Trophoblast cell (in vitro differentiated cells and primary cell): ENCODE measurements at regions not wholly inside any gene's neighbourhood (a gene's known extent, or its start where the extent isn't known, plus 50 kb on each side); places are given as distances from the start of the nearest gene placed in this dataset.

Source experiments
- DNase-seq, 2 donors: peaks; one replicate each; pipeline ENCODE4 v3.0.0-alpha.2; 2016
- H2AFZ ChIP-seq: 2 replicates; pipeline ENCODE4 v1.6.1; 2013; ENCODE audit warnings: low read length, moderate library complexity, mild to moderate bottlenecking; ENCODE audit not compliant: insufficient read depth, poor library complexity
- H2AK5ac ChIP-seq: 2 replicates; pipeline ENCODE4 v1.6.1; 2013; ENCODE audit warnings: mild to moderate bottlenecking, low read length
- H2BK120ac ChIP-seq: 2 replicates; pipeline ENCODE4 v1.6.1; 2013; ENCODE audit warnings: low read length, mild to moderate bottlenecking, moderate library complexity; ENCODE audit not compliant: insufficient read depth, poor library complexity
- H2BK12ac ChIP-seq: 2 replicates; pipeline ENCODE4 v1.6.1; 2013; ENCODE audit warnings: mild to moderate bottlenecking, low read length, moderate library complexity
- H2BK5ac ChIP-seq: 2 replicates; pipeline ENCODE4 v1.6.1; 2013; ENCODE audit warnings: low read length, low read depth, moderate library complexity, mild to moderate bottlenecking; ENCODE audit not compliant: poor library complexity
- H3K14ac ChIP-seq: 2 replicates; pipeline ENCODE4 v1.6.1; 2013; ENCODE audit warnings: mild to moderate bottlenecking, low read length
- H3K18ac ChIP-seq: 2 replicates; pipeline ENCODE4 v1.6.1; 2013; ENCODE audit warnings: mild to moderate bottlenecking, low read length
- H3K23ac ChIP-seq: 2 replicates; pipeline ENCODE4 v1.6.1; 2013; ENCODE audit warnings: low read length
- H3K27ac ChIP-seq: 2 replicates; pipeline ENCODE4 v1.5.1; 2013; ENCODE audit warnings: low read depth, mild to moderate bottlenecking, inconsistent platforms, low read length, moderate library complexity
- H3K27me3 ChIP-seq: 2 replicates; pipeline ENCODE4 v1.6.1; 2013; ENCODE audit warnings: inconsistent platforms, mild to moderate bottlenecking, low read length, moderate library complexity; ENCODE audit not compliant: insufficient read depth
- H3K36me3 ChIP-seq, 2 experiments: 1 replicate in 1 of 2; 2 replicates in 1 of 2; pipeline ENCODE4 v1.6.1; 2013; ENCODE audit warnings: low read length in 2 of 2, mild to moderate bottlenecking in 2 of 2, moderate library complexity in 1 of 2; ENCODE audit not compliant: insufficient read depth in 2 of 2, control insufficient read depth in 1 of 2
- H3K4ac ChIP-seq: 2 replicates; pipeline ENCODE4 v1.6.1; 2013; ENCODE audit warnings: low read depth, mild to moderate bottlenecking, low read length, moderate library complexity
- H3K4me1 ChIP-seq, 2 experiments: 1 replicate in 1 of 2; 2 replicates in 1 of 2; pipeline ENCODE4 v1.6.1; 2013; ENCODE audit warnings: low read length in 2 of 2, mild to moderate bottlenecking in 2 of 2, moderate library complexity in 1 of 2; ENCODE audit not compliant: insufficient read depth in 2 of 2, control insufficient read depth in 1 of 2
- H3K4me2 ChIP-seq: 2 replicates; pipeline ENCODE4 v1.6.1; 2013; ENCODE audit warnings: inconsistent platforms, mild to moderate bottlenecking, low read length, moderate library complexity
- H3K4me3 ChIP-seq: 2 replicates; pipeline ENCODE4 v1.5.1; 2013; ENCODE audit warnings: mild to moderate bottlenecking, low read depth, low read length, inconsistent platforms
- H3K79me1 ChIP-seq: one replicate; pipeline ENCODE4 v1.6.1; 2013; ENCODE audit warnings: low read length
- H3K79me2 ChIP-seq: 2 replicates; pipeline ENCODE4 v1.6.1; 2013; ENCODE audit warnings: low read length, mild to moderate bottlenecking; ENCODE audit not compliant: control insufficient read depth, insufficient read depth, poor library complexity
- H3K9ac ChIP-seq: 2 replicates; pipeline ENCODE4 v1.6.1; 2013; ENCODE audit warnings: mild to moderate bottlenecking, low read length
- H3K9me3 ChIP-seq: 2 replicates; pipeline ENCODE4 v1.6.1; 2013; ENCODE audit warnings: low read depth, mild to moderate bottlenecking, control low read depth, inconsistent platforms, low read length; ENCODE audit not compliant: insufficient read depth
- H4K12ac ChIP-seq: 2 replicates; pipeline ENCODE4 v1.6.1; 2013; ENCODE audit warnings: low read depth, mild to moderate bottlenecking, low read length, moderate library complexity
- H4K8ac ChIP-seq: 2 replicates; pipeline ENCODE4 v1.6.1; 2013; ENCODE audit warnings: low read depth, mild to moderate bottlenecking, low read length, moderate library complexity
- H4K91ac ChIP-seq: one replicate; pipeline ENCODE4 v1.6.1; 2013; ENCODE audit warnings: low read depth, mild to moderate bottlenecking, low read length, moderate library complexity
- WGBS: extraction: QIAGEN DNeasy Blood & Tissue Kit; methylation state at CpG from one replicate; pipeline ENCODE4 v1.1.7; 2013; ENCODE audit warnings: missing lambda C conversion rate; ENCODE audit not compliant: insufficient read length, insufficient coverage; ENCODE audit errors: extremely low coverage; 5-methylcytosine and 5-hydroxymethylcytosine counted together

GRCh38 chr3:164683489-164683888, 394.8 kb downstream of the SI start:
- H3K36me3 ChIP-seq: no peaks in the 10 kb centered on the region
- no peak overlapping the region for H3K27ac ChIP-seq
- H3K4me2 ChIP-seq: no peak overlapping the region
- no peak overlapping the region for H3K18ac ChIP-seq
- peak; percentile 53 to 74 for DNase-seq
- H3K4me3 ChIP-seq: no peak overlapping the region
- no peaks in the 10 kb centered on the region for H3K27me3 ChIP-seq
- no peak overlapping the region for H4K8ac ChIP-seq
- H2BK120ac ChIP-seq: no peak overlapping the region
- no CpG with 5 or more reads among the region's 3 CpGs for WGBS
- no peak overlapping the region for H4K91ac ChIP-seq
- no peak overlapping the region for H2BK12ac ChIP-seq
- H3K4ac ChIP-seq: no peak overlapping the region
- H3K79me2 ChIP-seq: no peaks in the 10 kb centered on the region
- H4K12ac ChIP-seq: no peak overlapping the region
- no peaks in the 10 kb centered on the region for H3K79me1 ChIP-seq
- no peak overlapping the region for H2BK5ac ChIP-seq
- H3K23ac ChIP-seq: no peak overlapping the region
- H3K9me3 ChIP-seq: no peaks in the 10 kb centered on the region
- H3K14ac ChIP-seq: no peak overlapping the region
- H2AK5ac ChIP-seq: no peak overlapping the region
- no peak overlapping the region for H3K9ac ChIP-seq
- H2AFZ ChIP-seq: no peak overlapping the region
- H3K4me1 ChIP-seq: no peaks in the 10 kb centered on the region

- Histone ChIP-seq H4K91ac (no peak overlapping the region), H3K27ac (no peak overlapping the region), H3K36me3 (no peaks in the 10 kb centered on the region), H4K8ac (no peak overlapping the region), H3K79me2 (no peaks in the 10 kb centered on the region), H2BK5ac (no peak overlapping the region), H3K4me3 (no peak overlapping the region), H3K9ac (no peak overlapping the region), H3K23ac (no peak overlapping the region), H3K4ac (no peak overlapping the region), H3K18ac (no peak overlapping the region), H3K4me2 (no peak overlapping the region), H3K9me3 (no peaks in the 10 kb centered on the region), H3K4me1 (no peaks in the 10 kb centered on the region), H3K79me1 (no peaks in the 10 kb centered on the region), H3K14ac (no peak overlapping the region), H4K12ac (no peak overlapping the region), H3K27me3 (no peaks in the 10 kb centered on the region), H2AFZ (no peak overlapping the region), H2BK120ac (no peak overlapping the region), H2BK12ac (no peak overlapping the region), H2AK5ac (no peak overlapping the region)
- DNase-seq: no peak
- no CpG with 5 or more reads among the region's 1 CpG for WGBS
Measured at GRCh38 chr3:164679245-164679644, 399.1 kb downstream of the SI start.

DNA sequence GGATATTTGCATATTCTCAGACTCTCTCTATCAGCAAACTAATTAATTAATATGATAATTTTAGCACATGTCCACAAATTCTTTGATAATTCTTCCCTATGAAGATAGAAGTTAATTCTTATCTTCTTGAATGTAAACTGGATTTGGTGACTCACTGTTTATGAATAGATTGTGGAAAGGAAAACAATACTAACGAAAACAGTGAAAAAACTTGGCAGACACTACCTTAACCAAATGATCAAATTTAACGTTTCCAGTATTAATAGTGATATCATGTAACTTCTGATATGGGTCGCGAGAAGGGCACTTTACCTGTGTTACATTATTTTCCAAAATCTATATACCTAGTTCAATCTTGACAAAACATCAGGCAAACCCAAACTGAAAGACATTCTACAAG, 401.0 kb downstream of the SI start:
- H3K18ac ChIP-seq: no peak overlapping the region
- H3K4me2 ChIP-seq: no peak overlapping the region
- no peak overlapping the region for H2AK5ac ChIP-seq
- H3K4ac ChIP-seq: no peak overlapping the region
- H2AFZ ChIP-seq: no peak overlapping the region
- H3K9ac ChIP-seq: no peak overlapping the region
- H3K79me2 ChIP-seq: no peaks in the 10 kb centered on the region
- no peak overlapping the region for H4K12ac ChIP-seq
- H3K14ac ChIP-seq: no peak overlapping the region
- H3K79me1 ChIP-seq: no peaks in the 10 kb centered on the region
- no peak overlapping the region for H3K4me3 ChIP-seq
- no peaks in the 10 kb centered on the region for H3K9me3 ChIP-seq
- no peak overlapping the region for H2BK12ac ChIP-seq
- no peak overlapping the region for H3K23ac ChIP-seq
- no peak for DNase-seq
- H3K4me1 ChIP-seq: no peaks in the 10 kb centered on the region
- no peaks in the 10 kb centered on the region for H3K36me3 ChIP-seq
- H3K27me3 ChIP-seq: no peaks in the 10 kb centered on the region
- H2BK5ac ChIP-seq: no peak overlapping the region
- no peak overlapping the region for H4K91ac ChIP-seq
- no CpG with 5 or more reads among the region's 4 CpGs for WGBS
- no peak overlapping the region for H3K27ac ChIP-seq
- H4K8ac ChIP-seq: no peak overlapping the region
- no peak overlapping the region for H2BK120ac ChIP-seq

DNA sequence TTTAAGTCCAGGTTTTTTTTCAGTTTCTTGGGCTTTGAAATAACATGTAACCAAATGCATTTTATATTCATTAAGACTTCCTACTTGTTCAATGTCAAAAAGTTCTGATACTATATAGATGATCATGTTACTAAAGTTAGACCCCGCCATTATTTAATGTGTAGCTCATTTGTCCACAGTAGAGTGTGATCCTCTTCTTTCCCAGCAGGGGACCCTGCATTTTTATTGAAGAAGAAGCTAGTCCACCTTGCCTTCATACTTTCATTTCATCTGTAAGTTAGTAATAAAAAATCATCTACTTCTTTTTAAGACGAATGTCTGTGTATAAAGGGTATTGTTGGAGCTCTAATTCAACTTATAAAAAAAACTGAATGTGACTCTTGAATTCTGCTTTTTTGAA, 404.6 kb downstream of the SI start:
- Histone ChIP-seq H3K18ac (no peak overlapping the region), H3K23ac (no peak overlapping the region), H3K14ac (no peak overlapping the region), H3K4me2 (no peak overlapping the region), H3K27ac (no peak overlapping the region), H4K12ac (no peak overlapping the region), H2AFZ (no peak overlapping the region), H3K4me1 (no peaks in the 10 kb centered on the region), H3K9ac (no peak overlapping the region), H4K91ac (no peak overlapping the region), H2BK5ac (no peak overlapping the region), H3K9me3 (no peaks in the 10 kb centered on the region), H3K4ac (no peak overlapping the region), H3K27me3 (no peaks in the 10 kb centered on the region), H3K79me2 (no peaks in the 10 kb centered on the region), H2BK120ac (no peak overlapping the region), H3K36me3 (no peaks in the 10 kb centered on the region), H2BK12ac (no peak overlapping the region), H4K8ac (no peak overlapping the region), H2AK5ac (no peak overlapping the region), H3K4me3 (no peak overlapping the region), H3K79me1 (no peaks in the 10 kb centered on the region)
- DNase-seq: no peak
- WGBS: no CpG with 5 or more reads among the region's 2 CpGs
